Chondrocyte (in vitro differentiated cells): ENCODE measurements at regions not wholly inside any gene's neighbourhood (a gene's known extent, or its start where the extent isn't known, plus 50 kb on each side); places are given as distances from the start of the nearest gene placed in this dataset.

Source experiments
- DNase-seq: peaks from one replicate; pipeline ENCODE4 v3.0.0; 2021; ENCODE audit warnings: mixed read lengths, low spot score
- H3K27ac Mint-ChIP-seq: one replicate; pipeline ENCODE4 v1.8.0; 2021; ENCODE audit warnings: mild to moderate bottlenecking, moderate library complexity, mixed read lengths; ENCODE audit not compliant: unreplicated experiment
- H3K27me3 Mint-ChIP-seq: 2 replicates; pipeline ENCODE4 v1.8.0; 2021; ENCODE audit warnings: low read depth, mixed read lengths
- H3K36me3 Mint-ChIP-seq: 2 replicates; pipeline ENCODE4 v1.8.0; 2021; ENCODE audit warnings: low read depth, mixed read lengths
- H3K4me1 Mint-ChIP-seq: 2 replicates; pipeline ENCODE4 v1.8.0; 2021; ENCODE audit warnings: low read depth, mild to moderate bottlenecking, mixed read lengths
- H3K4me3 Mint-ChIP-seq: one replicate; pipeline ENCODE4 v1.8.0; 2021; ENCODE audit warnings: mild to moderate bottlenecking, moderate library complexity, mixed read lengths; ENCODE audit not compliant: unreplicated experiment
- H3K9me3 Mint-ChIP-seq: 2 replicates; pipeline ENCODE4 v1.8.0; 2021; ENCODE audit warnings: low read depth, mixed read lengths
- TF ChIP-seq, protein P1 (sequence below): fragments of 200-600 bp; sonication (generic); IDR thresholded peaks from 2 replicates; pipeline ENCODE4 v1.5.0; 2021; ENCODE audit warnings: antibody characterized with exemption, mild to moderate bottlenecking, moderate library complexity

GRCh38 chr3:191518861-191519260 is 57.9 kb downstream of the PYDC2 start:
- no peak for DNase-seq
- peaks cover 4% of the 10 kb centered on the region for H3K27me3 Mint-ChIP-seq
- no peak overlapping the region for H3K27ac Mint-ChIP-seq
- no peak overlapping the region for H3K4me3 Mint-ChIP-seq
- H3K9me3 Mint-ChIP-seq = no peaks in the 10 kb centered on the region
- TF ChIP-seq, protein P1, sequence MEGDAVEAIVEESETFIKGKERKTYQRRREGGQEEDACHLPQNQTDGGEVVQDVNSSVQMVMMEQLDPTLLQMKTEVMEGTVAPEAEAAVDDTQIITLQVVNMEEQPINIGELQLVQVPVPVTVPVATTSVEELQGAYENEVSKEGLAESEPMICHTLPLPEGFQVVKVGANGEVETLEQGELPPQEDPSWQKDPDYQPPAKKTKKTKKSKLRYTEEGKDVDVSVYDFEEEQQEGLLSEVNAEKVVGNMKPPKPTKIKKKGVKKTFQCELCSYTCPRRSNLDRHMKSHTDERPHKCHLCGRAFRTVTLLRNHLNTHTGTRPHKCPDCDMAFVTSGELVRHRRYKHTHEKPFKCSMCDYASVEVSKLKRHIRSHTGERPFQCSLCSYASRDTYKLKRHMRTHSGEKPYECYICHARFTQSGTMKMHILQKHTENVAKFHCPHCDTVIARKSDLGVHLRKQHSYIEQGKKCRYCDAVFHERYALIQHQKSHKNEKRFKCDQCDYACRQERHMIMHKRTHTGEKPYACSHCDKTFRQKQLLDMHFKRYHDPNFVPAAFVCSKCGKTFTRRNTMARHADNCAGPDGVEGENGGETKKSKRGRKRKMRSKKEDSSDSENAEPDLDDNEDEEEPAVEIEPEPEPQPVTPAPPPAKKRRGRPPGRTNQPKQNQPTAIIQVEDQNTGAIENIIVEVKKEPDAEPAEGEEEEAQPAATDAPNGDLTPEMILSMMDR = no peak
- H3K4me1 Mint-ChIP-seq = no peaks in the 10 kb centered on the region
- H3K36me3 Mint-ChIP-seq = no peaks in the 10 kb centered on the region

GRCh38 chr3:191521055-191521454 is 60.1 kb downstream of the PYDC2 start:
- H3K9me3 Mint-ChIP-seq = no peaks in the 10 kb centered on the region
- H3K27me3 Mint-ChIP-seq = peaks cover 4% of the 10 kb centered on the region
- DNase-seq = no peak
- H3K36me3 Mint-ChIP-seq = no peaks in the 10 kb centered on the region
- H3K4me3 Mint-ChIP-seq = no peak overlapping the region
- H3K27ac Mint-ChIP-seq = no peak overlapping the region
- TF ChIP-seq, protein P1 = no peak
- H3K4me1 Mint-ChIP-seq = no peaks in the 10 kb centered on the region

GRCh38 chr3:191523148-191523547 is 62.2 kb downstream of the PYDC2 start:
- no peak overlapping the region for H3K27ac Mint-ChIP-seq
- H3K36me3 Mint-ChIP-seq = no peaks in the 10 kb centered on the region
- no peak for DNase-seq
- no peaks in the 10 kb centered on the region for H3K9me3 Mint-ChIP-seq
- no peaks in the 10 kb centered on the region for H3K4me1 Mint-ChIP-seq
- H3K4me3 Mint-ChIP-seq = no peak overlapping the region
- H3K27me3 Mint-ChIP-seq = peaks cover 7% of the 10 kb centered on the region
- TF ChIP-seq, protein P1 = no peak

DNA sequence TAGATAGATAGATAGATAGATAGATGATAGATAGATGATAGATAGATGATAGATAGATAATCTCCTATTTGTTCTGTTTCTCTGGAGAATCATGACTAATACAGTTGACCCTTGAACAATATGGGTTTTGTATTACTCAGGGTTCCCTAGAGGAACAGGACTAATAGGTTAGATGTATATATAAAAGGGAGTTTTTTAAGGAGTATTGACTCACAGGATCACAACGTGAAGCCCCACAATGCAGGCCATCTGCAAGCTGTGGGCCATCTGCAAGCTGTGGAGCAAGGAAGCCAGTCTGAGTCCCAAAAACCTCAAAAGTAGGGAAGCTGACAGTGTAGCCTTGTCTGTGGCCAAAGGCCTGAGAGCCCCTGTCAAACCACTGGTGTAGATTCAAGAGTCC is 67.6 kb downstream of the PYDC2 start:
- Mint-ChIP-seq H3K27ac (no peak overlapping the region), H3K9me3 (no peaks in the 10 kb centered on the region), H3K4me3 (no peak overlapping the region), H3K4me1 (no peaks in the 10 kb centered on the region), H3K27me3 (peaks cover 3% of the 10 kb centered on the region), H3K36me3 (no peaks in the 10 kb centered on the region)
- DNase-seq = no peak
- TF ChIP-seq, protein P1 = no peak

GRCh38 chr3:191529992-191530391 is 69.0 kb downstream of the PYDC2 start:
- Mint-ChIP-seq H3K27ac (no peak overlapping the region), H3K4me3 (no peak overlapping the region), H3K27me3 (peaks cover 3% of the 10 kb centered on the region), H3K4me1 (no peaks in the 10 kb centered on the region), H3K9me3 (no peaks in the 10 kb centered on the region), H3K36me3 (no peaks in the 10 kb centered on the region)
- DNase-seq = no peak
- TF ChIP-seq, protein P1 = no peak
